Gastrocnemius medialis (tissue), 4 donors: ENCODE measurements at regions not wholly inside any gene's neighbourhood (a gene's known extent, or its start where the extent isn't known, plus 50 kb on each side); places are given as distances from the start of the nearest gene placed in this dataset.

Experiments
- CTCF ChIP-seq, 5 experiments: fragments of 450-650 bp in 3 of 5; fragments of 200-600 bp in 2 of 5; sonication (generic) in 2 of 5; IDR thresholded peaks in 4 of 5; conservative IDR thresholded peaks in 1 of 5; 1 replicate in 4 of 5; 2 replicates in 1 of 5; pipeline ENCODE4 v1.5.1; 2016 to 2019; ENCODE audit warnings: antibody characterized with exemption in 5 of 5, mild to moderate bottlenecking in 3 of 5, moderate library complexity in 3 of 5
- POLR2A ChIP-seq, 2 donors: fragments of 450-650 bp; IDR thresholded peaks; one replicate each; pipeline ENCODE4 v1.6.1; 2017; ENCODE audit warnings: antibody characterized with exemption in 2 of 2, mild to moderate bottlenecking in 2 of 2, moderate library complexity in 2 of 2

GRCh38 chr20:60400567-60400966, 442.3 kb downstream of the CDH26 start:
- no peak for TF ChIP-seq CTCF (IDR thresholded peaks at IDR 0.05 in 4 of 5, conservative IDR thresholded peaks at IDR 0.05 in 1 of 5)
- no peak for TF ChIP-seq POLR2A (IDR thresholded peaks at IDR 0.05)
